ENCODE measurements at regions not wholly inside any gene's neighbourhood (a gene's known extent, or its start where the extent isn't known, plus 50 kb on each side); places are given as distances from the start of the nearest gene placed in this dataset.
"Not testable (repeated sequence)": the region's sequence is repeated elsewhere in the genome, so short reads cannot be mapped to it uniquely, and the experiment has no call there.

DNA sequence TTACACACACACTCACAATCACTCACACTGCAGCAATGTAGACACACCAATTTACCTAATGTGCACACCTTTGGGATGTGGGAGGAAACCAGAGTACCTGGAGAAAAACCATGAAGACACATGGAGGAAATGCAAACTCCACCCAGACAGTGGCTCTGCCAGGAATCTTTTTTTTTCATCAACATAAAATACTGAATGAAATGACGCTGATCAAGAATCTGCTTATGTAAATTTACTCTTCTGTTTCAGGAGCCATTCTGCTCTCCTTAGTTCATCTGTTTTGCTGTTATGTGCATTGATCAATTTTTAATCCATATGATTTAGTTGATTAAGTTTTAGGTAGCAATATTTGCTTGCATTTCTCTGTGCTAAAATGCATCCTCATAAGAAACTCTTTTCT is 414.2 kb upstream of the CCDC54 start:
- DNase-seq: no peak

DNA sequence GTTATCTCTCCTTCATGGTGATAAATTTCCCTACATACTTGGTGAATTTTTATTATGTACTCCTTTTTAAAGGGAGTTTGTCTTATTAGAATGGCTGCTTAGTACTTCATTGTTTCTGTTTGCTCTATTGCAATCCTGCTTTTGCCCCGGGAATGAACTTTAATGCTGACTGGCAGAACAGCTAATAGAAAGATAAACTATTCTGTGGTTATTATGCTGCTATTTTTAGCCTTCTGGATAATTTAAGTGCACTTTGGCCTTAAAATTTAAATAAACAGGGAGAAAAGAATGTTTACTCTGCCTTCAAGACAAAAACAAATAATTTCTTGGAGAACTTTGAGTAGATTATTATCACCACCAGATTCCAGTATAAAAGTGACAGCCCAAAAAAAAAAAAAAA is 413.8 kb upstream of the CCDC54 start:
- no peak for DNase-seq

DNA sequence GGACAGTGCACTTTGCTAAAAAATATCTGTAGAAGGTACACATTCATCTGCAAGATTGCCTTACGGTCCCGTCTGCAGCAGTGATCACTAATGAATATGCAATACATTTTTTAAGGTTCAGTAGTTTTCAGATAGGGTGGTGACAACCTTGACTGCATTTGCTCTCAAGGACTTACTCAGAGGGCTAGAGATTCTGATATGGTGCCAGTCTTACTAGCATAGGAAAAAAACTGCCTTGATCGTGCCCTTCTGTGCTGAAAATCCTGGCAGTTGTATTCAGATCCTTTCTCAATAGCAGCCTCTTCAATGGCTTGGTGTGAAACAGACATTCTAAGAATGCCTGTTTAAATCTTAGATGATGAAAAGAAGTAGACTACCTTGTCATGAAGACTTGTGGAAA is 411.9 kb upstream of the CCDC54 start:
- no peak for DNase-seq

DNA sequence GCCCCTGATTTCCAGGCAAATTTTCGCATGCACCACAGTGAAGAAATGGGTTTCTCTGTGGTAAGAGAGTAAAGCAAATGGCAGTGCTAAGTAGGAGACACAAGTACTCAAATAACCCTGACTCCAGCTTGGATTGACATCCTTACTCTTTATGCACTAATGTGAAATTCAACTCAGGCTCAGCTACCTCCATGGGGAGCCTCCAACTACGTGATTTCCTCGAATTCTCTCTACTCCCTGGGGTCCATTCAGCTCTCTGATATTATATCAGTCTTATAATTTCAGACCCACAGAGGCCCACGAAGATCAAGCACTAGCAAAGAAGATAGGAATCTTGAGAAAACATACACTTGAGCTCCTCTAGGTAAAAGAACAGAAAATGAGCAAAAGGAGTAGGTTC is 407.6 kb upstream of the CCDC54 start:
- no peak for DNase-seq

DNA sequence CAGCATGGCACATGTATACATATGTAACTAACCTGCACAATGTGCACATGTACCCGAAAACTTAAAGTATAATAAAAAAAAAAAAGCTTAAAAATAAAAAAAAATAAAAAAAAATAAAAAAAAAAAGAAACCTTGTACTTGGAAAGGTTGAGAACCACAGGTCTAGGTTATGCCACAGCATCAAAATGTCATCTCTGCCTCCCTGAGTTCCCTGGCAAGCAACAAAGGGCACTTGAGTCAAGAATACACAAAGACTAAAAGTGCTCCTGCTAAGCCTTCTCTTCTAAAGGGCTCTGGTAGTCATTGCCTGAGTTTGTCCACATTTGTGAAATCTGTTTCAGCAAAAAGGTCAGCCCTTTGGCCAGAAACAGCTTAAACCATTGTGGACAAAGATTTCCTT is 395.8 kb upstream of the CCDC54 start:
- no peak for DNase-seq

DNA sequence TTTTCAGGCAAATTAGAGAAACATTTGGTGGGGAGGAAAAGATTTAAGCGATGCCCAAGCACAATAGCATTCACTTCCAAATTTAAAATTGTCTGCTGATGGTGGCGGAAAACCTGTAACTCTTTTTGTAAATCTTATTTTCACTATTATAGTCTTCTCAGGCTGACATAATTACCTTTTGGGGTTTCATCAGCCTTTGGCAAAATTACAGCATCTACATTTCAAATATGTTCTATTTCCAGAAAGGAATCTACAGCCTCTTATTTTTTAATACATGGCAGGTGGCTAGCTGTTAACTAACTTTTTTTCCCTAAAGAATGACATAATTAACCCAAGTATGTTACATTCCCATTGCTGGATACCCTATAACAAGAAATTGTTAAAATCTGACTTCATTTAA is 391.5 kb upstream of the CCDC54 start:
- DNase-seq: no peak

DNA sequence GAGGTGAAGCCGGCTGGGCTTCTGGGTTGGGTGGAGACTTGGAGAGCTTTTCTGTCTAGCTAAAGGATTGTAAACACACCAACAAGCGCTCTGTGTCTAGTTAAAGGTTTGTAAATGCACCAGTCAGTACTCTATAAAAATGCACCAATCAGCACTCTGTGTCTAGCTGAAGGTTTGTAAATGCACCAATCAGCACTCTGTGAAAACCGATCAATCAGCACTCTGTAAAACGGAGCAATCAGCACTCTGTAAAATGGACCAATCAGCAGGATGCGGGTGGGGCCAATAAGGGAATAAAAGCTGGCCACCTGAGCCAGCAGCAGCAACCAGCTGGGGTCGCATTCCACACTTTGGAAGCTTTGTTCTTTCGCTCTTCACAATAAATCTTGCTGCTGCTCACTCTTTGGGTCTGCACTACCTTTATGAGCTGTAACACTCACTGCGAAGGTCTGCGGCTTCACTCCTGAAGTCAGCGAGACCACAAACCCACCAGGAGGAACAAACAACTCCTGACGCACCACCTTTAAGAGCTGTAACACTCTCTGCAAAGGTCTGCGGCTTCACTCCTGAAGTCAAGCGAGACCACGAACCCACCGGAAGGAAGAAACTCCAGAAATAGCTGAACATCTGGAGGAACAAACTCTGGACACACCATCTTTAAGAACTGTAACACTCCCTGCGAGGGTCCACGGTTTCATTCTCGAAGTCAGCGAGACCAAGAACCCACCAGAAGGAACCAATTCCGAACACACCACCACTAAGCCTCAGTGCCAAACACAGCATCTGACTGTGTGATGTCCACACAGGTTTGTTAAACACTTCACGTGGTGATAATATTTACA is 378.2 kb upstream of the CCDC54 start:
- DNase-seq: not testable (repeated sequence)

DNA sequence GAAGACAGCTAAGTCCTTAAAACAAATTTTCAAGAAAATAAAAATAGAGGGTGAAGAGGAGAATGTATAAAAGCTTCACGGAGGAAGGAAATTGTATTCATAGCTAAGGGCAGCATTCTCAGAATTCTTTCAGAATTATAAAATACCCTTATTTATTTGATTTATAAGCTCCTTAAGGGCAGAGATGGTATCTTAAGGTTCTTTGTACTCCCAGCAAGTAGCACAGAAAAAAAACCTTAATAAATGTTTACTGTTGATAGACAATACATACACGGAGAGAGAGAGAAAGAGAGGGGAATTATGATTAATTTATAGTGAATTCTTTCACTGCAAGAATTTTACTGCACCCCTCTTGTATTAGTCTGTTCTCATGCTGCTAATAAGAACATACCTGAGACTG is 375.6 kb upstream of the CCDC54 start:
- no peak for DNase-seq

DNA sequence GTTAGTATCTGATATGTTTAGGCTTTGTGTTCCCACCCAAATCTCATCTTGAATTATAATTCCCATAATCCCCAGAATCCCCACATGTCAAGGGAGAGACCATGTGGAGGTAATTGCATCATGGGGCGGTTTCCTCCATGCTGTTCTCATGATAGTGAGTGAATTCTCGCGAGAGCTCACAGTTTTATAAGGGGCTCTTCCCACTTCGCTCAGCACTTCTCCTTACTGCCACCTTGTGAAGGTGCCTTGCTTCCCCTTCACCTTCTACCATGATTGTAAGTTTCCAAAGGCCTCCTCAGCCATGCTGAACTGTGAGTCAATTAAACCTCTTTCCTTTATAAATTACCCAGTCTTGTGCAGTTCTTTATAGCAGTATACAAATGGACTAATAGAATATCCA is 371.9 kb upstream of the CCDC54 start:
- not testable (repeated sequence) for DNase-seq

DNA sequence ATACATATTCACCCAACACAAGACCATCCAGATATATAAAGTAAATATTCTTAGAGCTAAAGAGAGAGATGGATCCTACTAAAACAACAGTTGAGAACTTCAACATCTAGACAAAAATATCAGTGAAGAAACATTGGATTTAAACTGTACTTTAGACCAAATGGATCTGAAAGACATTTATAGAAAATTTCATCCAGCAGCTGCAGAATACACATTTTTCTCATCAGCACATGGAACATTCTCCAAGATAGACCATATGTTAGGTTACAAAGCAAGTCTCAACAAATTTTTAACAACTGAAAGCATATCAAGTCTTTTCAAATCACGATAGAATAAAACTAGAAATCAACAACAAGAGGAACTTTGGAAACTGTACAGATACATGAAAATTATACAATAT is 369.0 kb upstream of the CCDC54 start:
- no peak for DNase-seq

DNA sequence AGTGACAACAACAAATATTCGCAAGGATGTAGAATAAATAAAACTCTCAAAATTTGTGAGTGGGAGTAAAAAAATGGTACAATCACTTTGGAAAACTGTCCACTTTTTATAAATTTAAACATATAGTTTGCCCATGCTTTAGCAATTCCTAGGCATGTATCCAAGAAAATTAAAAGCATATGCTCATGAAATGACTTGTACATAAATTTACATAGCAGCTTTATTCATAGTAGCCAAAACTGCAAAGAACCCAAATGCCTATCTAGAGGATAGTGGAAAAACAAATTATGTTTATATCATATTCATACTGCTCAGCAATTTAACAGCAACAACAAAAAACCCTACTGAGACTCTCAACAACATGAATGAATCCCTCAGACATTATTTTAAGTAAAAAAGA is 363.6 kb upstream of the CCDC54 start:
- DNase-seq: no peak

DNA sequence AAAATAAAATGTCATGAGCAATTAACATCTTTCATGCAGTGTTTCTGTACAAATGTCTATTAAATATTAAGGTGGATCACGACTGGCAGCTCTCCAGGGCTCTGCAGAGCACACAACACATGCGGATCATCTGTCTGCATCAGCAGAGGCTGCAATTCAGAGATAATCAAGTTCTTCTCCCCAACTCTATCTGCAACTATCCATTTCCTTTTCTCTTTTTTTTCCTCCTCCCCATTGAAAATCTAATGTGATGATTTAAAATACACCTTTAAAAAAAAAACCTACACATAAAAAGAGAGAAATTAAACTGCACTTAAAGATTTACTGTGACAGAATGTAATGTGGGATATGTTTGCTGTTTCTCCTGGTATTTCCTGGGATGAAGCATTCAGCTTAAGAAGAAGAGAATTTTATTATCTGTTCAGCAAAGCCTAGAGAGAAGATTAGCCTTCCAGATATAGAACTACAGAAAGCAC is 352.6 kb upstream of the CCDC54 start:
- DNase-seq: no peak

DNA sequence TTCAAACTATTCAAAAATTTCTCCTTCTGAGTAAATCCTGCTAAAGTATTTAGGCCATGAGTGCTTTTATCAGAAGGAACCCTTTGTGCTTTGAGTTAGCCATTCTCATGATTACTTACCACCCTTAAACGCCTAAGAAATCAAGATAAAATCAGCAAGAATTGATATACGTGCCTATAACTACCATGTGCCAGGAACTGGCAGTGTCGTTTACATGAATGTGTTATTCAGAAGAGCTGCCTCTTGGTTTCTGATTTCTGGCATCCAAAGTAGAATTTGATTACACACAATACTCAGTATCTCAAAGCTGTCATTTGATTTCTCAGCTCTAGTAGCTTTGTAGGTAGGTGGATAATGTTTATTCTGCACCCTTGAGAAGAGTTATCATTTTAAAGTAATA is 351.3 kb upstream of the CCDC54 start:
- DNase-seq: no peak

DNA sequence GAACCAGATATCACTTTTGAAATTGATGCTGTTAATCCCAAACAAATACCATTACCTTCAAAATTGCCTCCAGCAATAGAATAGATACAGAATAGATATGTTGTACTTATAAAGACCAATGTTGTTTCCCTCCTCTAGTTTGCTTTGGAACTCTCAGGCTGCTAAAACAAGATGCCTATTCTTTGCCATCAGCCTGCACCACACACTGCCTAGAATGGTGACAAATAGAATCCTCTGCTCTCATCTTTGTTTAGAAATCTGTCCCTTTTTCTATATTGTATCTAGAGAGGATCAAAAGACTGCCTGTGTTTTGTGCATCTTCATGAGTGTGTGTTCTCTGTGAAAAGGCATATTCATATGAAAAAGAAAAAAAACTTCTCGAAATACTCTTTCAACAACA is 349.2 kb upstream of the CCDC54 start:
- no peak for DNase-seq

DNA sequence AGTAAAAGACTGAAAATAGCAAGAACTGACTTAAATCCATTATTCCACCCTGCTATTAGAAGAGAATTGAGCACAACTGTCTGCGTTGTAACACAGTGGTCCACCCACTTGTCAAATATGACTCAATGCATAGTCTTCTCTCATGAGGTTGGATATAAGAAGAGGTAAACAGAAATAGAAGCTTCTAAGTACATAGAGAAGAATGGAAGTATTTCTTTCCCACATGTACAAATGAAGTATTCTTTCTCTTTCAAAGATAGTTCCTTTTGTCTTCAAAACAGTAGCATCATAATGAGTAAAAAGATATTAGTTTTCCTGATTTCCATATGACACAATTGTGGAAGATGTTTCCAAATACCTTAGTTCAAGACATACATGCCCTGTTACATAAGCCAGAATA is 348.6 kb upstream of the CCDC54 start:
- DNase-seq: no peak

DNA sequence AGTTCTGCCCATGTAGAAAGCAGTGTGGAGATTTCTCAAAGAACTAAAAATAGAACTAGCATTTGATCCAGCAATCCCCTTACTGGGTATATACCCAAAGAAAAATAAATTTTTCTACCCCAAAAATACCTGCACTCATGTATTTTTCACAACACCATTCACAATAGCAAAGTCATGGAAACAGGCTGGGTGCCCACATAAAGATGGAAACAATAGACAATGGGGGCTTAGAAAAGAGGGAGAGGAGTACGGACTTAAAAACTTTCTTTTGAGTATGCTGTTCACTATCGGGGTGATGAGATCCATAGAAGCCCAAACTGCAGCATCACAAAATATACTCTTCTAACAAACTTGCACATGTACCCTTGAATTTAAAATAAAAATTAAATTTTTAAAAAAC is 345.1 kb upstream of the CCDC54 start:
- DNase-seq: no peak

DNA sequence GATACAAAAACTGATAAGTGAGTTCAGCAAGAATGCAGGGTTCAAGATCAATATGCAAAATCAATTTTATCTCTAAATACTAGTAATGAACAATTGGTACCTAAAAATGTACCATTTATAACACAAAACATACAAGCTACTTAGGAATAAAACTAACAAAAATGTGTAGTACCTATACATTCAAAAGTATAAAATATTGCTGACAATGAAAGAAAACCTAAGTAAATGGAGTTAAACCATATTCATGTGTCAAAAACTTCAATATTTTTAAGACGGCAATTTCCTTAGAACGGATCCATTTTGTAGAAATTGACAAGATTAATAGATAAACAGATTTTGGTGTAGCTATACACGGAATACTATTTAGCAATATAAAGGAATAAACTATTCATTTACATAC is 343.1 kb upstream of the CCDC54 start:
- no peak for DNase-seq

DNA sequence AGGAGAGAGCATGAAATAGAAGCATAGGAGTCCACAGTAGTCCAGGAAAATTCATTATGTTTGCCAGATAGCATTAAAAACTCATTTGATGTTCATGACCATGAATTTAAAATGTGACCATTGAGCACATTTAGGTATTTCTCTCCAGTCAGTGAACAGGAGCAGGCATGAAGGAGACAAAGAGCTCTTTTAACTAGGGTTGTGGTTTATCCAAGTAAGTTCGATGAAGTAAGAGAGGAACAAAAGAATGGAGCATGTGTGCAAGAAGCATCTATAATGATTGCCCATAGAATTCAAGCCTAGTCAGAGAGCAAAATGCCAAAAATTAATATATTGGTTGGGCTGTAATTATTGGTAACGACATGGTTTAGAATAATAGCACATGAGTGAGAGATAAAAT is 342.1 kb upstream of the CCDC54 start:
- no peak for DNase-seq

DNA sequence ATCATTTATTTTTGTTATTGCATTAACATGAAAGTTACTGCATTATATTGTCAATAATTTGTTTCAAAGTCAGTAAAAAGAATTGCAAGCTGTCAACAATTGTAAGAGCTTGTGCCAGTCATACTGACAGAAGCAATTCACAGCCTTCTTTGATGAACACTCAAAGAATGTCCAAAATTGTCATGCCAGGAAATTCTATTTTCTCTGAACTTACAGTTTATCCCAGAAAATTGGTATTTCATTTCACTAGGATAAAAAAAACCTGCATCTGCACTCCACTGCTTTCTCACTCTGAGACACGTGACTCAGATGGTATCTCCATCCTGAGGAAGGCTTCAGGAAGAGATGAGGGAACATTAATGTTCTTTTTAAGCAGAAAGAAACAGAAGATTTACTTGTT is 332.6 kb upstream of the CCDC54 start:
- DNase-seq: no peak

DNA sequence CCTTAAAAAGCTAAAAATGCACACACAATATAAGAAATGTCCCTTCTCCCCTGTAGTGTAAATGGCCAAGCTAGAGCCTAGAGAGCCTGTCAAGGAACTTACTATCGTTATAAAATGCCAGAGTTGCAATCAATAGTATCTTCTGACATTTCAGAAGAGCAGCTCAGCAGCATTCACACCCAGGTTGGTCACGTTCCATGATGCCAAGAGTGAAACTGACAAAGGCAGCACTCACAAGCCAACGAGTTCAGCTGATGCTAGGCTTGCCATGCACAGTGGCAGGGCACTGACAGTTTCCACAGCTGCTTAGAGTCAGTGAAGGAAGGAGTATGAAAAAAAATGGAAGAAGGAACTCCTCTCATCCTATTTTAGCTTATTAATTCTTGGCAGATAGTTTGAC is 331.4 kb upstream of the CCDC54 start:
- DNase-seq: no peak

DNA sequence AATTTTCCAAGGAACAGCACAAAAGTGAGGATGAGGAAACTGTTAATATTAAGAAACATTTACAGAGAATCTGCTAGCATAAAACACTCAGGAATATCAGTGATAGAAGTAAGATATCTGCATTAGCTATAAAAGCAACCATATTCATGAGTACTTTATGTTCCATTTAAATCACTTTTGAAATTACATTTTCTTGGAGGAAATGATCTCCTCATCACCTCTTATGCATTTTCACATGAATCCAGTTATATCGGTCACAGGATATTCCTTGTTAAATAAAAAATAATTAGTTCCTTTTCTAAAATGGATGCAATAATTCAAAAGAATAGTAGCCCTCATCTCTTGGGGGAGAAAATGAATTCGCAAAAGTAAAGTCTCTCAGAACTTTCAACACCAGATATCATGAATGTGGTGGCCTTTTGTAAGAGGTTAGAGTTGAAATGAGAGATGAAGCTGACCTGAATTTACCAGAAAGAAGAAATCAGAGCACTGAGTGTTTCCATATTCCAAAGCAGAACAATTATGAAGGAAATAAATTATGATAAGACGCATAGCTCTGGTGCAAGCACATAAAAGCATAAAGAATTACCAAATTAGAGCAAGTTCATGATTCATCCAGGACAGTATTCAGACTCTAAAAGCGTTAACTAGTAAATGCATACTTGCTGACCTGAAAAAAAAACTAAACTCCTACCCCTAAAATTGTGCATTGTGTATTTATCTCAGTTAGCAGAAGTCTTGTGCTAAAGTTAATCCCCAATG is 321.9 kb upstream of the CCDC54 start:
- no peak for DNase-seq

DNA sequence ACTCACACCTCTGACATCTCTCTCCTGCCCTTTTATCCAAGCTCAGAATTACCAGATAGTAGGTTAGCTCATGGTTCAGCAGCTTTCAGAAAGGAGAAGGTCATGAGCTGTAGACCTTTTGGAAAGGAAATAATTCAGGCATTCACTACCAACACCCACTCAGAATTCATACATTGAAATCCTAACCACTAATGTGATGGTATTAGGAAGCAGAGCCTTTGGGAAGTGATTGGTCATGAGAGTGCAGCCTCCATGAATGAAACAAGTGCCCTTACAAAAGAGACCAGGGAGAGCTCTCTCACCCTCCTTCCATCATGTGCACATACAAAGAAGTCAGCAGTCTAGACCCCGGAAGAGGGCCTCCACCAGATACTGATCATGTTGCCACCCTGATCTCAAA is 315.8 kb upstream of the CCDC54 start:
- DNase-seq: no peak

DNA sequence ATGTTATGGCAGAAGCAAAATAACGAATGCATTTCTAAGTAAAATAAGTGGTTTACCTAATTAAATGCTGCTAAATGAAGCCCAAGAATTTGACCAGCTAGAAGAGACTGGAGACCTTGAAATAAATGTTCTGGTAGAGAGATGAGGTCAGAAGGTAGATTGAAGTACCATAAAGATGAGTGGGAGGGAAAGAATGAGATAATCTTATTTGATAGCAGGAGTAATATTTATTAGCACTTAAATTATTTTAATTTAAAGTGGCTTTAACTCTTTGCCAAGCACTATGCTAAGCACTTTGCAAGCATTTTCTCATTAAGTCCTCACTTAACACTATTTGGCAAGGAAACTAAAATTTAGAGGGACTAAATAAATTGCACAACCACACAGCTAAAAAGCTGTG is 314.9 kb upstream of the CCDC54 start:
- DNase-seq: no peak

DNA sequence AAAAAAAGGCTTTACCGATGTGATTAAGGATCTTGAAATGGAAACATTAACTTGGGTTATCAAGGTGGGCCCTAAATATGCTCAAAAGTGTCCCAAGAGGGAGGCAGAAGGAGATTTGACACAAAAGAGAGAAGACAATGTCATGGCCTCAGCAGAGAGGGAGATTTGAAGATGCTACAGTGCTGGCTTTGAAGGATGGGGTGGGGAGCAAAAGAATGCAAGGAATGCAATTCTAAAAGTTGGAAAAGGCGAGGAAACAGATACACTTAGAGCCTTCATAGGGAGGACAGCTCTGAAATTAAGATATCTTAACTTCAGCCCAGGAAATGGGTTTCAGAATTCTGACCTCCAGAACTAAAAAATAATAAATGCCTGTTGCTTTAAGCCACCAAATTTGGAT is 314.5 kb upstream of the CCDC54 start:
- no peak for DNase-seq

Data from activated gamma-delta T cell (primary cell).